ENCODE measurements at regions not wholly inside any gene's neighbourhood (a gene's known extent, or its start where the extent isn't known, plus 50 kb on each side); places are given as distances from the start of the nearest gene placed in this dataset.

DNA sequence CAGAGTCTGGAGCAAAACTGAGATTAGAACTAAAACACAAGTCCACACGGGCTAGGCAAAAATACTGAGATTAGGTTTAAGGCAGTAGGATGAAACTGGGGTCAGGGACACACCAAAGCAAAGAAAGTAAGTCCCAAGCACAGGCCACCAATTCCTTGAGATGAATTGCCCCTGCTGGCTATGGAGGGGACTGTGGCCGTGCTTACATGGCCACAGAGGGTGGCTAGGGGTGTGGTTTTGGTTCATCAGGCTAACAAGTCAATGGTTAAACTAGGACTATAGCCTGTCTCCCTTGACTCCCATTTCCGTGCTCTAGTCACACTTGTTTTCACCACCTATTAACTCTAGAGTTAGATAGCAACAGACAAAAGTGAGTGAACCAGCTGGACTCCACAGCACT lies 394.8 kb downstream of the PBX1 start:
- H3K36me3 ChIP-seq = no peaks in the 10 kb centered on the region
- no peak overlapping the region for H3K27ac ChIP-seq
- no peak overlapping the region for H3K4me3 ChIP-seq
- H3K4me1 ChIP-seq = peaks cover 35% of the 10 kb centered on the region
- TF ChIP-seq POLR2A (IDR thresholded peaks at IDR 0.05) (no peak), POLR2AphosphoS5 (IDR thresholded peaks at IDR 0.05; ENCODE audit: insufficient read depth in 1 of 2, low read depth in 1 of 2) (no peak)
- TF ChIP-seq, protein P1, sequence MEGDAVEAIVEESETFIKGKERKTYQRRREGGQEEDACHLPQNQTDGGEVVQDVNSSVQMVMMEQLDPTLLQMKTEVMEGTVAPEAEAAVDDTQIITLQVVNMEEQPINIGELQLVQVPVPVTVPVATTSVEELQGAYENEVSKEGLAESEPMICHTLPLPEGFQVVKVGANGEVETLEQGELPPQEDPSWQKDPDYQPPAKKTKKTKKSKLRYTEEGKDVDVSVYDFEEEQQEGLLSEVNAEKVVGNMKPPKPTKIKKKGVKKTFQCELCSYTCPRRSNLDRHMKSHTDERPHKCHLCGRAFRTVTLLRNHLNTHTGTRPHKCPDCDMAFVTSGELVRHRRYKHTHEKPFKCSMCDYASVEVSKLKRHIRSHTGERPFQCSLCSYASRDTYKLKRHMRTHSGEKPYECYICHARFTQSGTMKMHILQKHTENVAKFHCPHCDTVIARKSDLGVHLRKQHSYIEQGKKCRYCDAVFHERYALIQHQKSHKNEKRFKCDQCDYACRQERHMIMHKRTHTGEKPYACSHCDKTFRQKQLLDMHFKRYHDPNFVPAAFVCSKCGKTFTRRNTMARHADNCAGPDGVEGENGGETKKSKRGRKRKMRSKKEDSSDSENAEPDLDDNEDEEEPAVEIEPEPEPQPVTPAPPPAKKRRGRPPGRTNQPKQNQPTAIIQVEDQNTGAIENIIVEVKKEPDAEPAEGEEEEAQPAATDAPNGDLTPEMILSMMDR (IDR thresholded peaks at IDR 0.05) = no peak
- no peaks in the 10 kb centered on the region for H3K27me3 ChIP-seq
- H3K9me3 ChIP-seq = peaks cover 4% of the 10 kb centered on the region
- DNase-seq (ENCODE audit: extremely low spot score in 2 of 2) = no peak
- intact Hi-C loops (cut with DNase I) = no loop called here

DNA sequence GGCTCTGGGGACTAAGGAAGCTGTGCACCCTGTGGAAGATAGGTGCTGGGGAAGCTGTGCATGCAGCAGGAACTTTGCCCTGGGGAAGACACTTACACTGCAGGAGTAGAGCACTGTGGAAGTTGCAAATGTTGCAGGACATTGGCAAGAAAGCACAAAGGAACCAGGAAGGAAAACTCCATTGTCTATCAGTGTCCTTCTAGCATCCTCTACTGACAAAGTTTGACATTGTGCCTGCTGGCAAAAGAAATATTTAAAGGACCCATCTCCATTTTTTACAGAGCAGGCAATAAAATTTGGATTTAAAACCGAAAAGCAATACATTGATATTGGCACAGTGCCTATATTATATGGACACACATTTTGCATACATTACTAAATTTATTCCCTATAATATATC lies 394.1 kb downstream of the PBX1 start:
- TF ChIP-seq POLR2A (IDR thresholded peaks at IDR 0.05) (no peak), POLR2AphosphoS5 (IDR thresholded peaks at IDR 0.05; ENCODE audit: insufficient read depth in 1 of 2, low read depth in 1 of 2) (no peak)
- TF ChIP-seq, protein P1 (IDR thresholded peaks at IDR 0.05) = no peak
- Histone ChIP-seq H3K9me3 (peaks cover 11% of the 10 kb centered on the region), H3K4me1 (peaks cover 35% of the 10 kb centered on the region), H3K4me3 (no peak overlapping the region), H3K36me3 (no peaks in the 10 kb centered on the region), H3K27ac (no peak overlapping the region), H3K27me3 (no peaks in the 10 kb centered on the region)
- DNase-seq (ENCODE audit: extremely low spot score in 2 of 2) = no peak
- intact Hi-C loops (cut with DNase I) = no loop called here

DNA sequence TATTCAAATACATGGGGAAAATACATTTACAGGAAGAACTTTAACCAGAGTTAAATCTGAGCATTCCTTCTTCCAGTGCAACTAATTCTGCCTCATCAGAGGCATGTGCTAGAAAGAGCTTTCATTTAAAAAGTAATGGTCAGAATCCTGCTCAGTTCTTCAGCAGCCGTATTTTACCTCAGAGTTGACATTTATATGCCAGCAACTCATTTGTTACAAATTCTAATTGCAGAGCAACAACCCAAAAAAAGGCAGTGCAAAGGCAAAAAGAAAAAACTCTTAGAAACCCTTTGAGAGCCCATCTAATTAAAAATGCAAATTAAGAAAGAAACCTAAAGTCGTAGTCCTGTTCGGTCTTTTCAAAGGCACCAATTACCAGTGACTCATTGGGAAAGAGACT lies 392.5 kb downstream of the PBX1 start:
- no peak for TF ChIP-seq POLR2A (IDR thresholded peaks at IDR 0.05)
- intact Hi-C loops (cut with DNase I) = no loop called here
- H3K36me3 ChIP-seq = no peaks in the 10 kb centered on the region
- H3K4me3 ChIP-seq = no peak overlapping the region
- peaks cover 11% of the 10 kb centered on the region for H3K9me3 ChIP-seq
- no peak for DNase-seq (ENCODE audit: extremely low spot score in 2 of 2)
- H3K4me1 ChIP-seq = peaks cover 35% of the 10 kb centered on the region
- H3K27me3 ChIP-seq = no peaks in the 10 kb centered on the region
- peak overlapping the region; percentile 66 for H3K27ac ChIP-seq

DNA sequence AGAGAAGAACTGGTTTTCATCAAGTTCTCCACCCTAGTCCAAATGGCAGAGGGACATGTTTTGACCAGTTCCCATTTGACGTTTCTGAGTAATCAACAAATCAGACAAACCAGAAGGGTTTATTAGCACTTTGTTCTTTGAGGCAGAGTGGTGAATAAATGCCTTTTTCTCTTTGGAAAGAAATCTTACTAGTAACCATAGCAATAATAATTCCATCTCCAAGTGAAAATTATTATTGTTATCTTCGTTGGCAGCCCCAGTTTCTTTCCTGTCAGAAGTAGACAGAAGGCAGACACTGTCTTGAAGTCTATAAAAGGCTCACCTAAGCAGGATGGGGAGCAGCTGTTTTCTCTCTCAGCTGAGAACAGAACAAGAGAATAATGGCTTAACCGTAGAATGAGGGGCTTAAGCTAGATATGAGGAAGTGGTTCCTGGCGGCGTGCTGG lies 391.6 kb downstream of the PBX1 start:
- H3K27ac ChIP-seq = peak overlapping the region; percentile 66
- intact Hi-C loops (cut with DNase I) = no loop called here

DNA sequence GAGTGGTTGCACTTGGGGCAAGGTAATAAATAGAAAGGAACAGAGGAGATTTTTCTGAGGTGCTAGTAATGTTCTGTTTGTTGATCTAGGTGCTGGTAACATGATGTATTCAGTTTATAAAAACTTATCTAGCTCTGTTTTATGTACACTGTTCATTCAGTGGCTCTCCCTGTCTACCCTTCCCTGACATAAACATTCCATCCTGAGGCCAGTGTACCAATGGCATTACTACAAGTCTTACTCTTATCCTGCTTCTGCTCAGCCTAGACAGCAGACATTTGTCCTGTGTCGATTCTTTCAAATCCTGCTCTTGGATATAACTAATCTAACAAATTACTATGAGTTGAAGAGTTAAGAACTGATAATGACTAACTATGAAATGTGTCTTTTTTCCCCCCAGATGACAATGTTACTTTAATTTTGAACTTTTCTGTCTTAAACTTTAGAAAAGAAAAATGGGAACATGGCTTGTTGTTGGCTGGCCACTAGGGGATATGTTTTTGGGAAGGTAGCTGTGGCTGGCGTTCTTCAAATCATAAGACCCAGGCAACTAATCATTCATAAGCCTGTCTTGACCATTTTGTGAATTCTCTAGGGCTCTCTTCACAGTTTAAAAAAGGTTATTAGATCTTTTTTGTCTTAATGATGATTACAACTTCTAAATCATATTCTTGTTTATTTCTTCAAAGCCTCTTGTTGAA lies 390.9 kb downstream of the PBX1 start:
- H3K27ac ChIP-seq = peak overlapping the region; percentile 66
- intact Hi-C loops (cut with DNase I) = no loop called here
- H3K4me1 ChIP-seq = peaks cover 35% of the 10 kb centered on the region

More for the DNA sequence above, 391.6 kb downstream of the PBX1 start:
- TF ChIP-seq POLR2AphosphoS5 (IDR thresholded peaks at IDR 0.05; ENCODE audit: insufficient read depth in 1 of 2, low read depth in 1 of 2) = peak in 1 of 2 donors; percentile 72
- TF ChIP-seq, protein P1 (IDR thresholded peaks at IDR 0.05) = no peak
- no peak for DNase-seq (ENCODE audit: extremely low spot score in 2 of 2)
- Histone ChIP-seq H3K36me3 (no peaks in the 10 kb centered on the region), H3K27me3 (no peaks in the 10 kb centered on the region), H3K9me3 (peaks cover 11% of the 10 kb centered on the region), H3K4me3 (no peak overlapping the region), H3K4me1 (peaks cover 35% of the 10 kb centered on the region)

More for the DNA sequence above, 390.9 kb downstream of the PBX1 start:
- H3K36me3 ChIP-seq = no peaks in the 10 kb centered on the region
- no peak overlapping the region for H3K4me3 ChIP-seq
- no peak for TF ChIP-seq POLR2AphosphoS5 (IDR thresholded peaks at IDR 0.05; ENCODE audit: insufficient read depth in 1 of 2, low read depth in 1 of 2)
- TF ChIP-seq, protein P1 (IDR thresholded peaks at IDR 0.05) = peak in 1 of 3 experiments; percentile 34
- H3K27me3 ChIP-seq = no peaks in the 10 kb centered on the region
- no peak for DNase-seq (ENCODE audit: extremely low spot score in 2 of 2)
- peaks cover 11% of the 10 kb centered on the region for H3K9me3 ChIP-seq
